ENCODE measurements at regions not wholly inside any gene's neighbourhood (a gene's known extent, or its start where the extent isn't known, plus 50 kb on each side); places are given as distances from the start of the nearest gene placed in this dataset.

DNA sequence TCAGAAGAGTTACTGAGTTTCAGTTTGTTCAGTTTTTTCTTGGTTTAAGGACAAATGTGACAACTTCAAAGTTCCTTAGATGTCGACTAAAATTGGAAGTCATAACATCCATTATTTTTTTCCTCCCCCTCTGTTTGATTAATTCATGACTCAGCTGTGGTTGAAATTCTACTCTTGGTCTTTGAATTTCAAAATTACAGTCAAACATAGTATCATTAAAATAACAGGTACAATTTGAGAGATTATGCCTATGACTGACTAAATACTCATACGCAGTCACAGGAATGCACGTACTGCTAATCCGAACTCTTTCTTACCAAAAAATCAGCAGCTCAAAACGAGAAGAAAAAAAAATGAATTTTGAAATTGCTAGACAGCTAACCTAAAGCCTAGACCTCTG lies 1434.8 kb downstream of the RAPGEF2 start:
- TF ChIP-seq, protein P1, sequence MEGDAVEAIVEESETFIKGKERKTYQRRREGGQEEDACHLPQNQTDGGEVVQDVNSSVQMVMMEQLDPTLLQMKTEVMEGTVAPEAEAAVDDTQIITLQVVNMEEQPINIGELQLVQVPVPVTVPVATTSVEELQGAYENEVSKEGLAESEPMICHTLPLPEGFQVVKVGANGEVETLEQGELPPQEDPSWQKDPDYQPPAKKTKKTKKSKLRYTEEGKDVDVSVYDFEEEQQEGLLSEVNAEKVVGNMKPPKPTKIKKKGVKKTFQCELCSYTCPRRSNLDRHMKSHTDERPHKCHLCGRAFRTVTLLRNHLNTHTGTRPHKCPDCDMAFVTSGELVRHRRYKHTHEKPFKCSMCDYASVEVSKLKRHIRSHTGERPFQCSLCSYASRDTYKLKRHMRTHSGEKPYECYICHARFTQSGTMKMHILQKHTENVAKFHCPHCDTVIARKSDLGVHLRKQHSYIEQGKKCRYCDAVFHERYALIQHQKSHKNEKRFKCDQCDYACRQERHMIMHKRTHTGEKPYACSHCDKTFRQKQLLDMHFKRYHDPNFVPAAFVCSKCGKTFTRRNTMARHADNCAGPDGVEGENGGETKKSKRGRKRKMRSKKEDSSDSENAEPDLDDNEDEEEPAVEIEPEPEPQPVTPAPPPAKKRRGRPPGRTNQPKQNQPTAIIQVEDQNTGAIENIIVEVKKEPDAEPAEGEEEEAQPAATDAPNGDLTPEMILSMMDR (conservative IDR thresholded peaks at IDR 0.05 in 1 of 2, IDR thresholded peaks at IDR 0.05 in 1 of 2; ENCODE audit: low read depth in 1 of 2, low read length in 2 of 2): no peak
- TF ChIP-seq EZH2 (IDR thresholded peaks at IDR 0.05; ENCODE audit: low read length, missing control alignments): no peak

All from fibroblast of lung (primary cell).